Fibroblast of skin of scalp (primary cell): ENCODE measurements at regions not wholly inside any gene's neighbourhood (a gene's known extent, or its start where the extent isn't known, plus 50 kb on each side); places are given as distances from the start of the nearest gene placed in this dataset.
"Not testable (repeated sequence)": the region's sequence is repeated elsewhere in the genome, so short reads cannot be mapped to it uniquely, and the experiment has no call there.

Experiments
- DNase-seq: peaks from one replicate; pipeline ENCODE4 v3.0.0-alpha.2; 2013

DNA sequence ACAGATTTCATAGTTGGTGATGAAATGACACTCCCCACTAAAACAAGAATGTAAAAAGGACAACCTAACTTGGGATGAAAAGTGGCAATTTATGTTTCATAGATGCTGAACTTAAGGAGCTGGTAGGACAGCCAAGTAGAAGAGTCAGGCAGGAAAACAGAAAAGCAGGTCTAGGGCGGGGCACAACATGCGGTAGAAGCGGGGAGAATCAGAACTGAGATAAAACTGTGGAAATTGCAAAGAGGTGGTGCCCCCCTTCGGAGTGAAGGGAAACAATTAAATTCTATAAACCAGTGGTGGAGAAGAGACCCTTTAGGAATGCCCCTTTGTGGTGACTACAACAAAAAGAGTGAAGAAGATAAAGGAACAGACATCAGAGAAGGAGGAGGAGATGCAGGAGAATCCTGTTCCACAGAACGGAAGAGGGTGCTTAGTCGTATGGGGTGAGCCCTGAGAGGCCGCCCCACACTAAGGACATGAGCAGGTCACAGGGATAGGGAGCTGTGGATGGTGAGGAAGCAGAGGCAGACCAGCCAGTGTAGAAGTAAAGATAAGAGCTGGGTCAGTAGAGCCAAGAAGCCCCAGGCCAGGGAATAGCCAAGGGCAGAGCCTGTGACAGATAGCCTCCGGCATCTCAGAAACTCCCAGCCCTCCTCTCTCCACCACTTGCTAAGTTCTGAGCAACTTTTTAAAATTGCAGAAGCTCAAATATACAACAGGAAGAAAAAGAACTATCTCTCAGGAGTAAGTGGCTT lies 100.3 kb upstream of the DOCK9 start:
- no peak for DNase-seq

DNA sequence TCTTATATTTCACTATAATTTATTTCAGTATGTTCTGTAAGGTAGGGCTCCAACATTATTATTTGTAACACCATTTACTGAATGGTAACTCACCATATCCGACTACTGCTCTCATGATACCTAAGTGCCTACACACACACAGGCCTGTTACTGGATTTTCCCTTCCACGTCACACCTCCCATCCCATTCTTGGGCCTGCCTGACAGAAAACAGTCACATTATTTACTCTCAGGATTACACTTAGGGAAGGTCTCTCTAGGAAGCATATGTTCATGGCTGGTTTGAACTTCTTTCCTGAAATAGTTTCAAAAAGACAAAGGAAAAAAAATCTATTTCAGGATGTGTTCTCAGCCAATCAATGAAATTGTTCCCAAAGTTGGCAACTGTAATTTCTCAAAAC lies 102.3 kb upstream of the DOCK9 start:
- no peak for DNase-seq

DNA sequence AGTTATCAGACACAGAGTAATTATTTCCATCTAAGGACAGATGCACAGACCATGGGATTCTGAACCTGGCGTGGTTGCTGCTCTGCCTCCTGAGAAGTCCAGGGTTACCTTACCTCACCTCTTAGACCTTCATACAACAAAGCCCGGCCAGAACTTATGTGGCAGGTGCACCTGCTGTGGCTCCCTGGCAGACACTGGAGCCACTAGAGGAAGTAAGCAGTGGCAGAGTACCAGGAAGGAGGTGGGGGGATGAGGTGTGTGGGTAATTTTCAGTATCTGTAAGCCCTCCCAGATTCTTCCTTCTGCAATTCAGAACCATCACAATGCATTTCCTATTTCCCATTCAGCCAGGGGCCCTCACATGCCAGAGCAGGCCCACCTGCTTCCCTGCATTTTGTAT lies 106.1 kb upstream of the DOCK9 start:
- DNase-seq, result no peak

DNA sequence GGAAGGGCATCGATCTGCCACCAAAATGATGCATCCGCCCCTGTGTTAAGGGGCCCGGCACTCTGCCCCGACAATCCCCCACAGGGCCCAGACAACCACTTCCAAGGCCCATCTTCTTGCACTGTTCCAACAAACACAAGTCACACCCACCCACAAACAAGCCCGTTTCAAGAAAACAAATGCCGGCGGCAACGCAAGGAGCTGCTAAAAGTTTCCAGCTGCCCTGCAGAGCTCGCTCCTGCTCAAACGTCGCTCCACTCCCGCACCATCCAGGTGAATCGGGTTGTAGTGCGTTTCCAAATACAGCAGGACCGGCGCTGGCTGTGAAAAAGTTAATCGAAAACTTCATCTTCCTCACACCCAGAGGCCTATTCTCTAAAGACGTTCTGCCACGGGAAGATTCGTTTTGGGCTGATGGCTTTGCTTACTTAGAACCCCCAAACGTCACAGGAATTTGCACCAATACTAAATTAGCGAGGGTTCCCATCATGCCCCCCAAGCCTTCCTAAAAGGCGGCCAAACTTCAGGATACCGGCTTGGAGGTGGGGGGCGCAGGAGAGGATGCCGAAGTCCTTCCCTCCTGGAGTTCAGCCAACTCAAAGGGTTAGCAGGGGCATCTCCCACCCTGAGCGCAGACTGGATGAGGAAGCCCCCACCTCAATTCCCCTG lies 107.4 kb upstream of the DOCK9 start:
- no peak for DNase-seq

DNA sequence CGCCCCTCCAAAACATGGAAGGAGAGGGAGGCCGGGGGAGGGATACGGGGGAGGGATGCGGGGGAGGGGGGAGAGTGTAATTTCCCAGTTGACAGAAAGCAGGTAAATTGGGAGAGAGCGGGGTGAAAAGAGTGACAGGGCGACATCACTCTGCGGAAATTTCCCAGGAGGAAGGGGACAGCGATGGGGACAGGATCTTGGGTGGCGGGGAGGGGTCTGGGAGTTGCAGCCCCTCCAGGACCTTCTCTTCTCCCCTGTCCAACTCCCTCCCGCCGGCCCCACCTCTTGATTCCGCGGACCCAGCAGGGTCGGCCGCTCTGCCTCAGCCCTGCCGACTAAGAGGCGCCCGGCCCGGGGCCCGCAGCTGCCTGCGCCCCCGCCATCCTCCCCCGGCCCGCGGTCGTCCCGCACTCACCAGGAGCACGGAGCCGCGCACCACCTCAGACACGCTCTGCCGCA lies 108.0 kb upstream of the DOCK9 start:
- DNase-seq, result no peak

DNA sequence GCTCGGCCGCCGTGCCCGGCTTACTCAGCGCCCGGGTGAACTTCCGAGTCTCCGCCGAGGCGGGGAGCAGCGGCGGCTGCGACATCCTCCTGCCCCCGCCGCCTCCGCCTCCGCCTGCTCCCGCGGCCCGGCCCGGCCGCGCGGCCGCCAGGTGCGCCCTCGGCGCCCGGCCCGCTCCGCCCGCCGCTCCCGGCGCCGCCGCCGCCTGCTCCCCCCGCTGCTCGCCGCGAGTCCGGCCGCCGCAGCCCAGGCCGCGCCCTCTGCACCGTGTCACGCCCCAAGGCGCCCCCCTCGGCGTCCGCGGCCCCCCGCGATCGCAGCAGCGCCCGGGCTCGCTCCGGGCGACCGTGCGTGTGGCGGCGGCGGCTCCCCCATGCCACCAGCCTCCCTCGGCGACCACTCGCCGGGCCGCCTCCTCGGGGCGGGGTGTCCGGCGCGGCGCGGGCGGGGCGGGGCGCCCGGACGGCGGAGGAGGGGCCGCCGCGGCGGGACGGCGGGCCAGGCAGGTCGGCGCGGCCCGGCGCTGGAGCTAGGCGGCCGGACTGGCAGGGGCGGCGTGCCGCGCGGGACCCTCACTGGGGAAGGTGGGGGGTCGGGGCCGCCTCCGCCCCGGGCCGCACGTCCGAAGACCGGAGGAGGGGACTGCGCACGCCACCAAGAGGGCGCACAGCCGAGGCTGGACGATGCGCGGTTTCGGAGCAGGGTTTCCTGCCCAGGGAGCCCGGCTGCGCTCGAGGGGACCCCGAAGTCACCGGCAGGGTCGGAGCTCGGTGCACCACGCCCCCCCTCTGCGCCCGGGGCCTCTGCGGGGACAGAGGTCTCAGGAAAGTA lies 108.6 kb upstream of the DOCK9 start:
- DNase-seq, result peak; percentile 54

DNA sequence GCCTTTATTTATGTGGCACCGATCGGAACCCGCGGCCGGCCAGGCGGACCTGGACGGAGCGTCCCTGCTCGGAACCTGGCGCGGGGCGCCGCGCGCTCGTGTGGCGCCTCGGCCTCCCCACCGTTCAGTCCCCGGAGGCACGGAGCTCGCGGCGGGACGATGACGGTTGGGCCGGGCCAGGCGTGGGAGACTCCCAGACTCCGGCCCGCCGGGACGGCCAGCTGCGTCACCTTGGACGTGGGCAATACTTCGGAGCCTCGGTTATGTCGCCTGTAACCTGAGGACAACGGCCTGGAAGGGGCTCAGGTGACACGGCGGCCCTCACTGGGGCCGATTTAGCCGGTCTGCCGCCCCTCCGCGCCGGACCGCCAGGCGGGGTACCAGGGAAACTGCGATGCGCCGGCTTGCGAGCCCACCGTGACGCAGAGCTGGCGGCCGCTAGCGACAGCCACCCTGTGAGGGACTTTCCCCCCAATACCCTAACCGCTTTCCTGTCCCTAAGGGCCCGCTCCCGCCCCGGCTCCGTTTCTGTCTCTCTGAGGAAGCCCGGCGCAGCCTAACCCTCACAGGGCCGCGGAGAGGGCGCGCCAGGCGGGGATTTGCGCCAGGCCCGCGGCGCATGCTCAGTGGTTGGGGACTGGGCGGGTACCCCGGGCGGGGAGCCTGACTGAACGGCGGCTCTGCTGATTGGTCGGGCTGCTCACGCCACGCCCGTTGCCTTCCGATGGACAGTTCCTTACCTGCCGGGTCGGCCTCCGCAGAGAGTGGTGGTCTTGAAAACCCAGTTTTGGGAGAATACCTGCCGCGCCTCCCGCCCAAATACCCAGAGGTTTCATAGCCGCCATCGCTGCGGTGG lies 109.5 kb upstream of the DOCK9 start:
- DNase-seq, result peak; percentile 83

DNA sequence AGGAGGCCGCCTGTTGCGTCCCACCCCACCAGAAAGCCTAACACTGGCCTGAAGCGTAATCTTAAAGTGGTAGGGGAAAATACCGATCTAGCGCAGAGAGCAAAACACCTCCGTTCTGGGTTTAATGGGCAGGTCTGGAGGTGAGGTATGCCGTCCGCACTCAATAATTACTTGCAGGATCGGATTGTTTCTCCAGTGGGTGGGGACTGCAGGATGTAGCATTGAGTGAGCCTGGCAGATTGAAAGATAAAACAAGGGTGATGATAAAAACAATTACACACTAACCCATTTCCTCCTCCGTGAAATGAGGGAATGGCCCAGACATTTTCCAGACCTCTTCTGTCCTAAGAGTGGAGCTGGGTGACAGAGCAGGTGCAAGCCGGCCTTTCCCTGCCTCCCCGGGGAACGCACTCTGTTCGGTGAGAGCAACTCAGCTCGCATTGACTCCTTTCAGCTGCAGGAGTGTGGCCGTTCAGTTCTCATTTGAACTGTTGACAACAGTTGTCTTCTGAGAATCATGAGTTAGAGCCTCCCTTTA lies 110.2 kb upstream of the DOCK9 start:
- no peak for DNase-seq

DNA sequence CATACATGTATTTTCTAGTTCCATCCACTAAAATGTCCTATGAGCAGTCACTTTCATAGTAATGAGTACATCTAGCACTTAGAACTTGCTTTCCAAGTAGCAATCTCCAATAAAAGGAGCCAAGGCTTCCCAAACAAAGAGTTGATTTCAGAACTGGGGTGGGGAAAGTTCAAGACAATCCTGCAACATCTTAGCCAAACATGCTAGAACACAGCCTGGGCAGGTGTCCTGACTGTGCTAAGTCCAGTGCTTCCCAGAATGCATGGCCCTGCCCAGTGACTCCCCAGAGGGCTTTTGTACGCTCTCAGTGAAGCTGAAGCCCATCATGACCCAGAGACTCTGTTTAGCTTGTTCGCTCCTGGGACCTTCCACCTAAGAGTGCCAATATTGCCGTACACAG lies 106.7 kb upstream of the UBAC2 start:
- DNase-seq, result no peak

DNA sequence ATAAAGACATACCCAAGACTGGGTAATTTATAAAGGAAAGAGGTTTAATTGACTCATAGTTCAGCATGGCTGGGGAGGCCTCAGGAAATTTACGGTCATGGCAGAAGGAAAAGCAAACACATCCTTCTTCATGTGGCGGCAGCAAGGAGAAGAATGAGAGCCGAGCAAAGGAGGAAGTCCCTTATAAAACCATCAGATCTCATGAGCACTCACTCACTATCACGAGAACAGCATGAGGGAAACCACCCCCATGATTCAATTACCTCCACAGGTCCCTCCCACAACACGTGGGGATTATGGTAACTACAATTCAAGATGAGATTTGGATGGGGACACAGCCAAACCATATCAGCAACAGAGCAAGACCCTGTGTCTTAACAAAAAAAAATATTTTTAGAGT lies 98.8 kb upstream of the UBAC2 start:
- not testable (repeated sequence) for DNase-seq

DNA sequence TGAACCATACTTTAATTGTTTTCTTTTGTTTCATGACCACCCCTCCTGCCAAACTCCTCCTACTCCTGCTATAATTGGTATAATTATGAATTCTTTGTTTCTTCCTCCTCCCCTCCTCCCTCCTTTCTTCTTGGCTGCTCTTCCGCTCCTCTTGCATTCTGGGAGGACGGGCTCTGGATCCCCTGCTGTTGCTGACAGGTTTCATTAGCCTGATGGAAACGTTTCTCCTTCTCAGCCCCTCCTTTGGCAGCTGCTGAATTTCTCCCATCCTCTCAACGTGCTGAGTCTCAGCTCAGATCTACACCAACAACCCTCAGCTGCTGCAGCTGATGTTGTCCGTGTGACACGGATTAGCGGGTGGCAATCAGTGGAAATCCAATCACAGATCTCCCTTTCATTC lies 97.1 kb upstream of the UBAC2 start:
- peak; percentile 64 for DNase-seq

DNA sequence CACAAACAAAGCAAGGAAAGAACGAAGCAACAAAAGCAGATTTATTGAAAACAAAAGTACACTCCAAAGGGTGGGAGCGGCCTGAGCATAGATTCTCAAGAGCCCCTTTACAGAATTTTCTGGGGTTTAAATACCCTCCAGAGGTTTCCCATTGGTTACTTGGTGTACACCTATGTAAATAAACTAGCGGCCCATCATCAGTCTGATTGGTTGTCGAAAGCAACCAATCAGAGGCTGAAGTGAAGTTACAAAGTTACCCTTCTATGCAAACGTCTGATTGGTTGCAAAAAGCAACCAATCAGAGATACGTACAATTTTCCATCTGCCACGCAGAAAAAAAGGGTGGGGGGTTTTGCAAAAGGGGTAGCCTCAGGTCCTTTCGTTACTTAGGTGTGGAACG lies 96.3 kb upstream of the UBAC2 start:
- no peak for DNase-seq

DNA sequence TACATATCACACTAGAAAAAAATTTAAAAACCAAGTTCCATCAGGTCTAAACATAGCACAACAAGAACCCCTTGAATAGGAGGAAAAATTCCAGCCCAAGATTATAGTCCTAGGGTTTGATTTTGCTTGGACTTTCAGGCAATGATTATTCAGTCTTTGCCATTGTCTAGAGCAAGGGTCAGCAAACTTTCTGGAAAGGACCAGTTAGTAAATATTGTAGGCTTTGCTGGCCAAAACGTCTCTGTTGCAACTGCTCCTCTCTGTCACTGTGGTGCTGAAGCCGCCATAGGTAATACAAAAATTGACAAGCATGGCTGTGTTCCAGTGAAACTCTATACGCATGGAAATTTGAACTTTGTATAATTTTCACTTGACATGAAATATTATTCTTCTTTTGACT lies 95.5 kb upstream of the UBAC2 start:
- DNase-seq, result no peak

DNA sequence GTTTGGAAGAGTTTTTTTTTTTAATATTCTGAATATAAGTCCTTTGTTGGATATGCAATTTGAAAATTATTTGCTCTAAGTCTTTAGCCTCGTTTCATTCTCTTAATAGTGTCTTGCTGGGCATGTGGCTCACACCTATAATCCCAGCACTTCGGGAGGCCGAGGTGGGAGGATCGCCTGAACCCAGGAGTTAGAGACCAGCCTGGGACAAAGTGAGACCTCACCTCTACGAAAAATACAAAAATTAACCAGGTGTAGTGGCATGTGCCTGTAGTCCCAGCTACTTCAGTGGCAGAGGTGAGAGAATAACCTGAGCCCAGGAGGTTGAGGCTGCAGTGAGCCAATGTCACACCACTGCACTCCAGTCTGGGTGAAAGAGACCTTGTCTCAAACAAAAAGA lies 87.3 kb upstream of the UBAC2 start:
- DNase-seq, result no peak

DNA sequence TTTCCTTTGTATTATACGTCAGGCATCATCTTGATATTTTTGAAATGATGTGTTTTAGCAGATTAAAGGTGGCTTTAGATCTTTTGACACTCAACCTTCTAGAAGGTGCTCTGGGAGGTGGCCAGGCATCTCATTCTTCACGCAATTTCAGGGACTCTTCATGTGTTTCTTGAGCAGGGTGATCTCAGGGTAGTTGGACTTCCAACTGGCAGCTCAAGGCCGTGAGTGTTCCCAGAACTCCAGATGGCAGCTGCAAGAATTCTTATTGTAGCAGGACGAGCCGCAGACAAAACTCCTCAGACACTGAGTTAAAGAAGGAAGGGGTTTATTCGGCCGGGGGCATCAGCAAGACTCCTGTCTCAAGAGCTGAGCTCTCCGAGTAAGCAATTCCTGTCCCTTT lies 82.5 kb upstream of the UBAC2 start:
- no peak for DNase-seq

DNA sequence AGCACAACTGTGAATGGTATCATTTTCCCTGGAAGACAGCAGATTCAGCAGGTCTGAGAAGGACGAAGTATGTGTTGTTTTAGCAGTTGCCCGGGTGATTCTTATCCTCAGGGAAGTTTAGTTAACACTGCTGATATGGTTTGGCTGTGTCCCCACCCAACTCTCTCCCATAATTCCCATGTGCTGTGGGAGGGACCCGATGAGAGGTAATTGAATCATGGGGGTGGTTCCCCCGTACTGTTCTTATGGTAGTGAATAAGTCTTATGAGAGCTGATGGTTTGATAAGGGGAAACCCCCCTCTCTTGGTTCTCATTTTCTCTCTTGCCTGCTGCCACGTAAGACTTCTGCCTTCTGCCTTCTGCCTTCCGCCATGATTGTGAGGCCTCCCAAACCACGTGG lies 81.0 kb upstream of the UBAC2 start:
- no peak for DNase-seq

DNA sequence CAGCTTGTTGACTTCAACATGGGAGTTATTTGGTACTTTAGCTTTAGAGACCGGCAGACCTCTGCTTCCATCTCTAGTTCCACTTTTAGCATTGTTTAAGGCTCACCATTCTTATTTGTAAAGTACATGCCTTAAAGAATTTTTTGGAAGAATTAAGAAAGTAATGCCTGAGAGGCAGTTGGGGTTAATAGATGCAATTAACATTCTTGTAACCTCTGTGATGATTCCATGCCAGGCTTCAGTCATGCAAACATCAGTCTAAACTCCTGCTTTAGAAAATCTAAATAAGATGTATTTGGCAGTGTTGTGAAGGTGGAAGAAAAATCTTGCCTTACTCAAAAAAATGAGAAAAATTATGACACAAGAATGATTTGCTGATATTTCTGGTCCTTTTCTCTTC lies 79.9 kb upstream of the UBAC2 start:
- no peak for DNase-seq

DNA sequence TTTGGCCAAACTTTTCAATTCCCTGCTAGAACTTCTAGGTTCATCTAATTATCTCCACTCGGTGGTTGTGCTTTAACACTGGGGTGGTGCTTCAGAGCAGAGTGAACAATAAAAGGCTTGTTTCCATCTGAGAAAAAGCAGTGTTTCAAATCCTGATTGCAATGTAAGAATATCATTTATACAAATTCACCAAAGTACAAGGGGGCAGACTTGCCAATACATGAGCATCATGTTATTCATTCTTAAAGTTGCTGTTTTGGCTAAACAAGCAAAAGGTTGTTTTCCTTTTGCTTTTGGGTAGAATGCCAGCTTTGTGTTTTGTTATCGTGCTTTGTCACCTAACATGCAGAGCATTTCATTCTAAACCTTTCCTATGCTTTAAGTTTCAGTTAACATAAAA lies 78.5 kb upstream of the UBAC2 start:
- no peak for DNase-seq

DNA sequence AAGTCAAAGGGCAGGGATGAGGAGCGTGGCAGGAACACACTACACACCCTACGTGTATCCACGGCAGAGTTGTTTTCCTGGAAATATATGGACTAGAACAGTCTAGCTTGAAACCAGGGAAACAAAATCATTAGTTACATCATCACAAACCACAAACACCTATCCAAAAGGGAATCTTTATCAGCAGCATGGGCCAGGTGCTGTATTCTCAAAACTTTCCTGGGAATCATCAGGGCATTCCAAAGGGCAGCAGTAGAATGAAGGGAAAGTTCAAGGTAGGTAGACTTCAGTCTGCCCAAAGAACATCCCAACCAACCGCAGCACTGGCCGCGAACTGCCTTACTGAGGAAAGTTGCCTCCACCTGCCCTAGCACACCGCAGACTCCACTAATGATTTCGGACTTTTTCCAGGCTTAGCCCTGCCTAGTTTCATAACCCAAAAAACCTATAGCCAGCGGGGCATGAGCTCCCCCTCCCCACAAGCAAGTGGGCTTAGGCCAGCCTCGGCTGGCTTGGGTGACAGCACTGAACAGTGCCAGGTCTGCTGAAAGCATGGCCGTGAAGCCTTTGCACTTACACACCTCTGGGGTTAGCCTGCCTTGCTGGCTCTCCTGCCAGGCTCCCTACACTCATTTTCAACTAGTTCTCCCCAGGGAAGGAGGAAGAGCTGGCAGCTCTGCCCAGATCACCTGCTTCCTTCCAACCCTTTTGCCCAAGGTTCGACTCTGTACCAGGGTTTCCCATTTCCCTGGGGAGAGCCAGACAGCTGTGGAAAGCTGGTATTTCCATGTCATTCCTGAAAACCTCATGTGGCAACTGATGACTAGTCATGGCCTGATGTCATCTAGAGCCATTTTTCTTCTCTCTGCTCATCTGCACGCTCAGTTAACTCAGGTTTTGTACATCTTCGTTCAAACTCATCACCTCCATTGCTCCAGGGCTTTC lies 77.3 kb upstream of the UBAC2 start:
- peak; percentile 74 for DNase-seq

DNA sequence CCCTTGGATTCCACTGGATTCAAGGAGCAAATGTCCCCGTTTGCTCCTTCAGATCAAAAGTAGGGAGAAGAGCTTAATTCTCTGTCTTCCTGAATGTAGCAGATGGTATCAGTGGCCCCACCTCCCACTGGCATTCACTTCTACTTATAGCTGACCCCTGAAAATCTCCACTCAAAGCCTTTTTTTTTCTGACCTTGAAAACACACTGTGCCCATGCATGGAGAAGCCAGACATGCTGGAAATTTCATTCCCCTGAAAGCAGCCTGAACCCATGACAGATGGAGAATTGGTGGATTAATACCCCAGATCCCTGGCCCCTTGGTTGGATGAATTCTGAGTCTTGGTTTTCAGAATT lies 76.6 kb upstream of the UBAC2 start:
- DNase-seq, result no peak

DNA sequence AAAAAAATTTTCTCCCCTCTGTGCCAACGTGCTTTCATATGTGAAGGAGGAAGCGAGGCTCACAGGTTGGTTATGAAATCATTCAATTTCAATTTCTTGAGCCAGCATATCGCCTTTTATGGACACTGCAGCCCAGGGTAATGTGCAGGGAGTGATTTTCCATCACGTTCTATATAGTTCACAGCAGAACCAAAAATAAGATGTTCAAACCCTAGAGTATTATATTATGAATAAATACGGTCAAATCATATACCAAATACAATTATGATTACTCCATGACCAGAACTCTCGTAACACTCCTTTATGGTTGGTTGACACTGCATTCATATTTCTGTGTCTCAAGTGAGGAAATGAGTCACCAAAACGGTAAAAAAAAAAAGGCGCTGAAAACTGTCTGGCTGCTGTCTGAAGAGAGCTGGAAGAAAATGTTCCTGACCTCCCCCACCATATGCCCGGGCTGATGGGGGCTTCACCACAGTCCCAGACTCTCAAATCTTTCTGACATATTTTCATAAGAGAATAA lies 75.8 kb upstream of the UBAC2 start:
- peak; percentile 86 for DNase-seq
